Ascending aorta (tissue), 2 donors: ENCODE measurements at regions not wholly inside any gene's neighbourhood (a gene's known extent, or its start where the extent isn't known, plus 50 kb on each side); places are given as distances from the start of the nearest gene placed in this dataset.

Experiments
- DNase-seq, 2 donors: peaks; one replicate each; pipeline ENCODE4 v3.0.0-alpha.2; 2019; ENCODE audit warnings: low spot score in 2 of 2
- H3K27ac ChIP-seq, 2 donors: fragments of 200-600 bp; sonication (generic); one replicate each; pipeline ENCODE4 v1.5.1; 2016 to 2017; ENCODE audit warnings: mild to moderate bottlenecking in 1 of 2
- H3K27me3 ChIP-seq: fragments of 200-600 bp; sonication (generic); one replicate; pipeline ENCODE4 v1.5.1; 2017
- H3K36me3 ChIP-seq, 2 donors: fragments of 200-600 bp; sonication (generic); one replicate each; pipeline ENCODE4 v1.5.1; 2016
- H3K4me1 ChIP-seq, 2 donors: fragments of 200-600 bp; sonication (generic); one replicate each; pipeline ENCODE4 v1.5.1; 2016 to 2017; ENCODE audit warnings: mild to moderate bottlenecking in 1 of 2
- H3K4me3 ChIP-seq, 2 donors: fragments of 200-600 bp; sonication (generic); one replicate each; pipeline ENCODE4 v1.5.1; 2016 to 2017; ENCODE audit warnings: mild to moderate bottlenecking in 1 of 2
- H3K9me3 ChIP-seq, 2 donors: fragments of 200-600 bp; sonication (generic); one replicate each; pipeline ENCODE4 v1.5.1; 2016
- CTCF ChIP-seq, 3 experiments: fragments of 200-600 bp in 2 of 3; fragments of 450-650 bp in 1 of 3; sonication (generic) in 2 of 3; IDR thresholded peaks; one replicate each; pipeline ENCODE4 v1.5.1; 2016 to 2019; ENCODE audit warnings: antibody characterized with exemption in 3 of 3, mild to moderate bottlenecking in 1 of 3, moderate library complexity in 1 of 3
- intact Hi-C: fragments of 100-400 bp; cut with DNase I; formaldehyde crosslinking; loops from one replicate; pipeline ENCODE4 v1.15.1; 2023

GRCh38 chr5:121386334-121386733, 465.3 kb upstream of the FTMT start:
- intact Hi-C loops = no loop called here
- Histone ChIP-seq H3K4me1 (no peaks in the 10 kb centered on the region), H3K9me3 (no peaks in the 10 kb centered on the region), H3K27ac (no peak overlapping the region), H3K4me3 (no peak overlapping the region), H3K27me3 (no peaks in the 10 kb centered on the region), H3K36me3 (no peaks in the 10 kb centered on the region)
- no peak for TF ChIP-seq CTCF (IDR thresholded peaks at IDR 0.05)
- DNase-seq = no peak

GRCh38 chr5:121396716-121397115, 455.0 kb upstream of the FTMT start:
- H3K4me3 ChIP-seq = no peak overlapping the region
- no peaks in the 10 kb centered on the region for H3K4me1 ChIP-seq
- no peaks in the 10 kb centered on the region for H3K9me3 ChIP-seq
- intact Hi-C loops = no loop called here
- no peak overlapping the region for H3K27ac ChIP-seq
- DNase-seq = no peak
- H3K27me3 ChIP-seq = no peaks in the 10 kb centered on the region
- H3K36me3 ChIP-seq = no peaks in the 10 kb centered on the region
- TF ChIP-seq CTCF (IDR thresholded peaks at IDR 0.05) = no peak

GRCh38 chr5:121399879-121400278, 451.8 kb upstream of the FTMT start:
- Histone ChIP-seq H3K27me3 (no peaks in the 10 kb centered on the region), H3K27ac (no peak overlapping the region), H3K36me3 (no peaks in the 10 kb centered on the region), H3K4me1 (no peaks in the 10 kb centered on the region), H3K4me3 (no peak overlapping the region), H3K9me3 (no peaks in the 10 kb centered on the region)
- TF ChIP-seq CTCF (IDR thresholded peaks at IDR 0.05) = no peak
- no peak for DNase-seq
- intact Hi-C loops = no loop called here

GRCh38 chr5:121408778-121409177, 442.9 kb upstream of the FTMT start:
- TF ChIP-seq CTCF (IDR thresholded peaks at IDR 0.05) = no peak

GRCh38 chr5:121415270-121415669, 436.4 kb upstream of the FTMT start:
- Histone ChIP-seq H3K9me3 (no peaks in the 10 kb centered on the region), H3K4me1 (no peaks in the 10 kb centered on the region), H3K36me3 (no peaks in the 10 kb centered on the region), H3K27ac (no peak overlapping the region), H3K27me3 (no peaks in the 10 kb centered on the region), H3K4me3 (no peak overlapping the region)
- intact Hi-C loops = no loop called here
- no peak for DNase-seq
- TF ChIP-seq CTCF (IDR thresholded peaks at IDR 0.05) = no peak

More at GRCh38 chr5:121408778-121409177, 442.9 kb upstream of the FTMT start:
- H3K9me3 ChIP-seq = no peaks in the 10 kb centered on the region
- intact Hi-C loops = no loop called here
- no peak overlapping the region for H3K4me3 ChIP-seq
- no peaks in the 10 kb centered on the region for H3K36me3 ChIP-seq
- H3K27ac ChIP-seq = no peak overlapping the region
- no peak for DNase-seq
- no peaks in the 10 kb centered on the region for H3K27me3 ChIP-seq
- H3K4me1 ChIP-seq = no peaks in the 10 kb centered on the region

GRCh38 chr5:121421646-121422045, 430.0 kb upstream of the FTMT start:
- DNase-seq = no peak
- intact Hi-C loops = no loop called here
- Histone ChIP-seq H3K9me3 (no peaks in the 10 kb centered on the region), H3K4me3 (no peak overlapping the region), H3K27me3 (no peaks in the 10 kb centered on the region), H3K36me3 (no peaks in the 10 kb centered on the region), H3K27ac (no peak overlapping the region), H3K4me1 (no peaks in the 10 kb centered on the region)
- no peak for TF ChIP-seq CTCF (IDR thresholded peaks at IDR 0.05)
